ENCODE measurements at regions not wholly inside any gene's neighbourhood (a gene's known extent, or its start where the extent isn't known, plus 50 kb on each side); places are given as distances from the start of the nearest gene placed in this dataset.

DNA sequence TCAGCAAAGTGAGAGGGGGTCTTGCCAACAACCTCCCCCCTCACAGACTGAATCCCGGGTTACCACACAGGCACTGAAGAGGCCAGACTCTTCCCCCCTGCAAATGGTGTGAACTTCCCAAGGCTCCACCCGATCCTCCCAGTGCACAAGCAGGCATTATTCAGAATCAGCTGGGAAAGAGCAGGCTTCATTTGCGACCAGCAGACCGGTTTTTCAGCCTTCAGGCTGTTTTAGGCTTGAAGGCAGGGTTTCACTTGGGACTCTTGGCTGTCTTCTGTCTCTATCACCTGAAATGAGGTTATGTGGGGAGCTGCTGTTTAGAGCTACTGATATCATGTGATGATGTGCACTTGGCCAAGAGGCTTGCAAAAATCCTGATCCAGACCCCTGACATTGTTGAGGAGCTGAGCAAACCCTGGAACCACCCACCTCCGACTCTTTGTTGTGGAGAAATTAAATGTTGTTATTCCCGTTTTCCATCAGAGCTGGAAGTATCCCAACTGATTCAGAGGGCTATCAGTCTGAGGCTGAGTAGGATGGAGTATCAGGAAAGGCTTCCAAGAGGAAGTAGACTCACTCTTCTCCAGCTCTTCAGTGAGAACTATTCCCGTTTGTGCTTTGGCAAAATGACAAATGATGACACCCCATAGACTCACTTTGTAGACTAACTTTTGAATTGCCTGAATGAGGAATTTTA, 63.3 kb upstream of the ZFR start:
- TF ChIP-seq, protein P1, sequence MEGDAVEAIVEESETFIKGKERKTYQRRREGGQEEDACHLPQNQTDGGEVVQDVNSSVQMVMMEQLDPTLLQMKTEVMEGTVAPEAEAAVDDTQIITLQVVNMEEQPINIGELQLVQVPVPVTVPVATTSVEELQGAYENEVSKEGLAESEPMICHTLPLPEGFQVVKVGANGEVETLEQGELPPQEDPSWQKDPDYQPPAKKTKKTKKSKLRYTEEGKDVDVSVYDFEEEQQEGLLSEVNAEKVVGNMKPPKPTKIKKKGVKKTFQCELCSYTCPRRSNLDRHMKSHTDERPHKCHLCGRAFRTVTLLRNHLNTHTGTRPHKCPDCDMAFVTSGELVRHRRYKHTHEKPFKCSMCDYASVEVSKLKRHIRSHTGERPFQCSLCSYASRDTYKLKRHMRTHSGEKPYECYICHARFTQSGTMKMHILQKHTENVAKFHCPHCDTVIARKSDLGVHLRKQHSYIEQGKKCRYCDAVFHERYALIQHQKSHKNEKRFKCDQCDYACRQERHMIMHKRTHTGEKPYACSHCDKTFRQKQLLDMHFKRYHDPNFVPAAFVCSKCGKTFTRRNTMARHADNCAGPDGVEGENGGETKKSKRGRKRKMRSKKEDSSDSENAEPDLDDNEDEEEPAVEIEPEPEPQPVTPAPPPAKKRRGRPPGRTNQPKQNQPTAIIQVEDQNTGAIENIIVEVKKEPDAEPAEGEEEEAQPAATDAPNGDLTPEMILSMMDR (IDR thresholded peaks at IDR 0.05; ENCODE audit: insufficient read depth, low read depth, low read length): no peak
- TF ChIP-seq EZH2 (IDR thresholded peaks at IDR 0.05; ENCODE audit: insufficient read depth, low read length): no peak

All from astrocyte (in vitro differentiated cells and primary cell).